ENCODE measurements at regions not wholly inside any gene's neighbourhood (a gene's known extent, or its start where the extent isn't known, plus 50 kb on each side); places are given as distances from the start of the nearest gene placed in this dataset.

GRCh38 chr2:70381821-70382220 is 80.0 kb upstream of the FAM136A start:
- no peaks in the 10 kb centered on the region for H3K9me3 Mint-ChIP-seq
- POLR2A ChIA-PET = no interaction called here

GRCh38 chr2:70381235-70381634 is 79.4 kb upstream of the FAM136A start:
- H3K4me3 Mint-ChIP-seq = no peak overlapping the region
- Histone ChIP-seq H3K27me3 (ENCODE audit: control insufficient read depth in 1 of 2, insufficient read depth in 2 of 2, low read length in 2 of 2) (no peaks in the 10 kb centered on the region), H3K27ac (ENCODE audit: low read depth in 1 of 2, low read length in 2 of 2) (no peak overlapping the region), H3K9me3 (ENCODE audit: control insufficient read depth in 1 of 2, insufficient read depth in 1 of 2, low read length in 2 of 2) (no peaks in the 10 kb centered on the region), H3K36me3 (ENCODE audit: insufficient read depth, low read length) (no peaks in the 10 kb centered on the region), H3K4me3 (ENCODE audit: low read length) (no peak overlapping the region), H3K4me1 (ENCODE audit: insufficient read depth, low read length) (no peaks in the 10 kb centered on the region)
- no peaks in the 10 kb centered on the region for H3K9me3 Mint-ChIP-seq
- CTCF ChIA-PET = no interaction called here
- POLR2A ChIA-PET = no interaction called here
- TF ChIP-seq CTCF (IDR thresholded peaks at IDR 0.05) = no peak
- no peaks in the 10 kb centered on the region for H3K36me3 Mint-ChIP-seq (ENCODE audit: low read depth)
- DNase-seq = no peak
- H3K4me1 Mint-ChIP-seq (ENCODE audit: low read depth) = no peaks in the 10 kb centered on the region
- ATAC-seq (ENCODE audit: poor library complexity) = no peak
- H3K27me3 Mint-ChIP-seq = no peaks in the 10 kb centered on the region
- intact Hi-C loops (cut with DNase I, micrococcal nuclease) = no loop called here
- H3K27ac Mint-ChIP-seq = no peak overlapping the region

More at GRCh38 chr2:70381821-70382220, 80.0 kb upstream of the FAM136A start:
- no peaks in the 10 kb centered on the region for H3K36me3 ChIP-seq (ENCODE audit: insufficient read depth, low read length)
- no peaks in the 10 kb centered on the region for H3K27me3 ChIP-seq (ENCODE audit: control insufficient read depth in 1 of 2, insufficient read depth in 2 of 2, low read length in 2 of 2)
- no peaks in the 10 kb centered on the region for H3K4me1 ChIP-seq (ENCODE audit: insufficient read depth, low read length)
- DNase-seq = no peak
- TF ChIP-seq CTCF (IDR thresholded peaks at IDR 0.05) = no peak
- H3K4me3 ChIP-seq (ENCODE audit: low read length) = no peak overlapping the region
- ATAC-seq (ENCODE audit: poor library complexity) = no peak
- no peak overlapping the region for H3K27ac ChIP-seq (ENCODE audit: low read depth in 1 of 2, low read length in 2 of 2)
- Mint-ChIP-seq H3K4me1 (ENCODE audit: low read depth) (no peaks in the 10 kb centered on the region), H3K36me3 (ENCODE audit: low read depth) (no peaks in the 10 kb centered on the region), H3K4me3 (no peak overlapping the region), H3K27me3 (no peaks in the 10 kb centered on the region), H3K27ac (no peak overlapping the region)
- intact Hi-C loops (cut with DNase I, micrococcal nuclease) = no loop called here
- H3K9me3 ChIP-seq (ENCODE audit: control insufficient read depth in 1 of 2, insufficient read depth in 1 of 2, low read length in 2 of 2) = no peaks in the 10 kb centered on the region
- CTCF ChIA-PET = no interaction called here

GRCh38 chr2:70380621-70381020 is 78.8 kb upstream of the FAM136A start:
- no peaks in the 10 kb centered on the region for H3K36me3 Mint-ChIP-seq (ENCODE audit: low read depth)
- no peaks in the 10 kb centered on the region for H3K9me3 ChIP-seq (ENCODE audit: control insufficient read depth in 1 of 2, insufficient read depth in 1 of 2, low read length in 2 of 2)
- H3K27me3 Mint-ChIP-seq = no peaks in the 10 kb centered on the region
- H3K9me3 Mint-ChIP-seq = no peaks in the 10 kb centered on the region
- H3K27me3 ChIP-seq (ENCODE audit: control insufficient read depth in 1 of 2, insufficient read depth in 2 of 2, low read length in 2 of 2) = no peaks in the 10 kb centered on the region
- intact Hi-C loops (cut with DNase I, micrococcal nuclease) = no loop called here
- no peak overlapping the region for H3K27ac ChIP-seq (ENCODE audit: low read depth in 1 of 2, low read length in 2 of 2)
- H3K4me1 Mint-ChIP-seq (ENCODE audit: low read depth) = no peaks in the 10 kb centered on the region
- ATAC-seq (ENCODE audit: poor library complexity) = no peak
- H3K4me3 Mint-ChIP-seq = no peak overlapping the region
- H3K4me1 ChIP-seq (ENCODE audit: insufficient read depth, low read length) = no peaks in the 10 kb centered on the region
- POLR2A ChIA-PET = no interaction called here
- CTCF ChIA-PET = no interaction called here
- TF ChIP-seq CTCF (IDR thresholded peaks at IDR 0.05) = no peak
- H3K27ac Mint-ChIP-seq = no peak overlapping the region
- no peaks in the 10 kb centered on the region for H3K36me3 ChIP-seq (ENCODE audit: insufficient read depth, low read length)
- H3K4me3 ChIP-seq (ENCODE audit: low read length) = no peak overlapping the region
- DNase-seq = no peak
